Esophagus squamous epithelium (tissue), 5 donors: ENCODE measurements at regions not wholly inside any gene's neighbourhood (a gene's known extent, or its start where the extent isn't known, plus 50 kb on each side); places are given as distances from the start of the nearest gene placed in this dataset.

Experiments
- DNase-seq: peaks from one replicate; lab custom pipeline; 2025; lab: John Stamatoyannopoulos, UW
- H3K27ac ChIP-seq, 4 donors: fragments of 200-600 bp; sonication (generic); one replicate each; pipeline ENCODE4 v1.5.1; 2016 to 2019; ENCODE audit warnings: mild to moderate bottlenecking in 1 of 4
- H3K27me3 ChIP-seq, 4 donors: fragments of 200-600 bp; sonication (generic); 1 replicate in 3 of 4; 2 replicates in 1 of 4; pipeline versions ENCODE4 v1.5.1 to v1.6.0; 2017 to 2021; ENCODE audit warnings: antibody characterized with exemption in 1 of 4
- H3K36me3 ChIP-seq, 3 donors: fragments of 200-600 bp; sonication (generic); one replicate each; pipeline ENCODE4 v1.5.1; 2016 to 2019
- H3K4me1 ChIP-seq, 3 donors: fragments of 200-600 bp; sonication (generic); one replicate each; pipeline ENCODE4 v1.5.1; 2017 to 2019
- H3K4me3 ChIP-seq, 4 donors: fragments of 200-600 bp; sonication (generic); 1 replicate in 3 of 4; 2 replicates in 1 of 4; pipeline ENCODE4 v1.5.1; 2016 to 2019; ENCODE audit warnings: mild to moderate bottlenecking in 2 of 4, moderate library complexity in 1 of 4
- H3K9me3 ChIP-seq, 3 donors: fragments of 200-600 bp; sonication (generic); one replicate each; pipeline ENCODE4 v1.5.1; 2016 to 2019
- POLR2A ChIP-seq, 4 donors: fragments of 450-650 bp; IDR thresholded peaks; one replicate each; pipeline ENCODE4 v1.6.1; 2017; ENCODE audit warnings: antibody characterized with exemption in 4 of 4, mild to moderate bottlenecking in 4 of 4, moderate library complexity in 3 of 4
- WGBS, 2 donors: methylation state at CpG; one replicate each; pipeline ENCODE4 v1.1.5; 2018; 5-methylcytosine and 5-hydroxymethylcytosine counted together
- intact Hi-C: fragments of 100-400 bp; cut with DNase I; formaldehyde crosslinking; loops from one replicate; pipeline ENCODE4 v1.15.0; 2022
- TF ChIP-seq, protein P1 (sequence below), 6 experiments: fragments of 450-650 bp in 4 of 6; fragments of 200-600 bp in 2 of 6; sonication (generic) in 2 of 6; IDR thresholded peaks; one replicate each; pipeline ENCODE4 v1.5.1; 2016 to 2019; ENCODE audit warnings: antibody characterized with exemption in 6 of 6, mild to moderate bottlenecking in 4 of 6, moderate library complexity in 4 of 6
- donor health status: DM: yes; HTN: yes; CAD: no.

- peaks cover 0 to 2% (median 0%) of the 10 kb centered on the region in 4 donors for H3K27me3 ChIP-seq
- intact Hi-C loops = no loop called here
- H3K27ac ChIP-seq = no peak overlapping the region
- no peak for DNase-seq
- no peak for TF ChIP-seq POLR2A (IDR thresholded peaks at IDR 0.05)
- TF ChIP-seq, protein P1, sequence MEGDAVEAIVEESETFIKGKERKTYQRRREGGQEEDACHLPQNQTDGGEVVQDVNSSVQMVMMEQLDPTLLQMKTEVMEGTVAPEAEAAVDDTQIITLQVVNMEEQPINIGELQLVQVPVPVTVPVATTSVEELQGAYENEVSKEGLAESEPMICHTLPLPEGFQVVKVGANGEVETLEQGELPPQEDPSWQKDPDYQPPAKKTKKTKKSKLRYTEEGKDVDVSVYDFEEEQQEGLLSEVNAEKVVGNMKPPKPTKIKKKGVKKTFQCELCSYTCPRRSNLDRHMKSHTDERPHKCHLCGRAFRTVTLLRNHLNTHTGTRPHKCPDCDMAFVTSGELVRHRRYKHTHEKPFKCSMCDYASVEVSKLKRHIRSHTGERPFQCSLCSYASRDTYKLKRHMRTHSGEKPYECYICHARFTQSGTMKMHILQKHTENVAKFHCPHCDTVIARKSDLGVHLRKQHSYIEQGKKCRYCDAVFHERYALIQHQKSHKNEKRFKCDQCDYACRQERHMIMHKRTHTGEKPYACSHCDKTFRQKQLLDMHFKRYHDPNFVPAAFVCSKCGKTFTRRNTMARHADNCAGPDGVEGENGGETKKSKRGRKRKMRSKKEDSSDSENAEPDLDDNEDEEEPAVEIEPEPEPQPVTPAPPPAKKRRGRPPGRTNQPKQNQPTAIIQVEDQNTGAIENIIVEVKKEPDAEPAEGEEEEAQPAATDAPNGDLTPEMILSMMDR (IDR thresholded peaks at IDR 0.05) = no peak
- no peaks in the 10 kb centered on the region for H3K4me1 ChIP-seq
- no peak overlapping the region for H3K4me3 ChIP-seq
- H3K36me3 ChIP-seq = no peaks in the 10 kb centered on the region
- no peaks in the 10 kb centered on the region for H3K9me3 ChIP-seq
Observed at GRCh38 chr4:108519208-108519833, 101.1 kb upstream of the RPL34 start.

- WGBS, 2 donors = 7 to 12% methylated on average over 17 of the region's 17 CpGs
- DNase-seq = no peak
Observed at GRCh38 chr4:108512615-108513505, 107.5 kb upstream of the RPL34 start.

GRCh38 chr4:108511618-108512017 is 108.8 kb upstream of the RPL34 start:
- peaks cover 0 to 7% (median 0%) of the 10 kb centered on the region in 3 donors for H3K4me1 ChIP-seq
- peaks cover 0 to 19% (median 0%) of the 10 kb centered on the region in 4 donors for H3K27me3 ChIP-seq
- H3K9me3 ChIP-seq = no peaks in the 10 kb centered on the region
- no peak for DNase-seq
- H3K36me3 ChIP-seq = no peaks in the 10 kb centered on the region
- WGBS, 2 donors = 67 to 77% methylated on average over 2 of the region's 2 CpGs
- TF ChIP-seq POLR2A (IDR thresholded peaks at IDR 0.05) = no peak
- TF ChIP-seq, protein P1 (IDR thresholded peaks at IDR 0.05) = no peak
- H3K4me3 ChIP-seq = no peak overlapping the region
- intact Hi-C loops = no loop called here
- no peak overlapping the region for H3K27ac ChIP-seq

More at GRCh38 chr4:108512615-108513505, 107.5 kb upstream of the RPL34 start:
- TF ChIP-seq, protein P1 (IDR thresholded peaks at IDR 0.05) = peak in 2 of 6 experiments; percentile 26 to 29
- TF ChIP-seq POLR2A (IDR thresholded peaks at IDR 0.05) = no peak
- intact Hi-C loops = no loop called here
- no peaks in the 10 kb centered on the region for H3K9me3 ChIP-seq
- peaks cover 0 to 19% (median 0%) of the 10 kb centered on the region in 4 donors for H3K27me3 ChIP-seq
- H3K27ac ChIP-seq = no peak overlapping the region
- H3K4me3 ChIP-seq = peak overlapping the region in 1 of 4 donors; percentile 29
- H3K36me3 ChIP-seq = no peaks in the 10 kb centered on the region
- H3K4me1 ChIP-seq = peaks cover 0 to 7% (median 0%) of the 10 kb centered on the region in 3 donors

DNA sequence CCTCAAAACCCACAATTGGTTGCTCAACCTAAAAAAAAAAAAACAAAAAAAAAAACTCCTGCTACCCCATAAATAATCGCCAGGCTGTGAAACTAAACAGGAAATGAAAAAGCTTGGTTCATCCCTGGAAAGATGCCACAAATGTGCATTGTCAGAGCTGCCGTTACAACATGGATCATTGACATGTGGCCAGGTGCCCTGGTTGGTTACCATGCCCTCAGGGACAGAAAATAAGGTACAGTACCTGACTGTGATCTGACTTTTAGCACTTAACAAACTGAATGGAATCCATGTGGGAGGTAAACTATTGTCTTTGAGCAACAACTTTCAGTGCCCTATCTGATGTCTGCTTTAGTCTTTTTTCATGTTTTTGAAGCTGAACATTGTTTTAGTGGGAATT is 118.0 kb upstream of the RPL34 start:
- H3K9me3 ChIP-seq = no peaks in the 10 kb centered on the region
- no peak overlapping the region for H3K4me3 ChIP-seq
- no peak for DNase-seq
- TF ChIP-seq POLR2A (IDR thresholded peaks at IDR 0.05) = no peak
- TF ChIP-seq, protein P1 (IDR thresholded peaks at IDR 0.05) = no peak
- intact Hi-C loops = no loop called here
- WGBS, 2 donors = 26 to 29% methylated on average over 2 of the region's 2 CpGs
- H3K27me3 ChIP-seq = no peaks in the 10 kb centered on the region
- H3K4me1 ChIP-seq = no peaks in the 10 kb centered on the region
- H3K27ac ChIP-seq = no peak overlapping the region
- H3K36me3 ChIP-seq = no peaks in the 10 kb centered on the region

- no peaks in the 10 kb centered on the region for H3K4me1 ChIP-seq
- H3K27me3 ChIP-seq = no peaks in the 10 kb centered on the region
- H3K36me3 ChIP-seq = no peaks in the 10 kb centered on the region
- H3K27ac ChIP-seq = no peak overlapping the region
- no peak for DNase-seq
- peaks cover 0 to 3% (median 0%) of the 10 kb centered on the region in 3 donors for H3K9me3 ChIP-seq
- 80 to 83% methylated on average over 3 of the region's 3 CpGs for WGBS, 2 donors
- intact Hi-C loops = no loop called here
- TF ChIP-seq POLR2A (IDR thresholded peaks at IDR 0.05) = no peak
- TF ChIP-seq, protein P1 (IDR thresholded peaks at IDR 0.05) = no peak
- no peak overlapping the region for H3K4me3 ChIP-seq
Observed at GRCh38 chr4:108498925-108499324, 121.5 kb upstream of the RPL34 start.
